Cardiac muscle cell (in vitro differentiated cells and primary cell): ENCODE measurements at regions not wholly inside any gene's neighbourhood (a gene's known extent, or its start where the extent isn't known, plus 50 kb on each side); places are given as distances from the start of the nearest gene placed in this dataset.

Source experiments
- DNase-seq, 2 donors: peaks; one replicate each; pipeline versions ENCODE4 v3.0.0 to v3.0.0-alpha.2; 2010 to 2017; ENCODE audit warnings: low read depth in 1 of 2, low spot score in 1 of 2
- H3K27ac ChIP-seq: fragments of 200-600 bp; sonication (generic); 2 replicates; pipeline ENCODE4 v1.5.1; 2016
- H3K27me3 ChIP-seq: fragments of 200-600 bp; sonication (generic); 2 replicates; pipeline ENCODE4 v1.6.0; 2016; ENCODE audit warnings: control low read depth
- H3K36me3 ChIP-seq: fragments of 200-600 bp; sonication (generic); 2 replicates; pipeline ENCODE4 v1.5.1; 2016; ENCODE audit warnings: control low read depth
- H3K4me1 ChIP-seq: fragments of 200-600 bp; sonication (generic); 2 replicates; pipeline ENCODE4 v1.8.1; 2017; ENCODE audit warnings: low read depth, mild to moderate bottlenecking, mixed run types
- H3K4me3 ChIP-seq: fragments of 200-600 bp; sonication (generic); 2 replicates; pipeline ENCODE4 v1.5.1; 2016; ENCODE audit warnings: mild to moderate bottlenecking
- H3K9me3 ChIP-seq: fragments of 200-600 bp; sonication (generic); 2 replicates; pipeline ENCODE4 v1.5.1; 2017; ENCODE audit warnings: low read depth, mild to moderate bottlenecking, control low read depth
- TF ChIP-seq, protein P1 (sequence below): IDR thresholded peaks from 2 replicates; pipeline ENCODE4 v1.5.1; 2012; ENCODE audit warnings: low read depth, mild to moderate bottlenecking, low read length

DNA sequence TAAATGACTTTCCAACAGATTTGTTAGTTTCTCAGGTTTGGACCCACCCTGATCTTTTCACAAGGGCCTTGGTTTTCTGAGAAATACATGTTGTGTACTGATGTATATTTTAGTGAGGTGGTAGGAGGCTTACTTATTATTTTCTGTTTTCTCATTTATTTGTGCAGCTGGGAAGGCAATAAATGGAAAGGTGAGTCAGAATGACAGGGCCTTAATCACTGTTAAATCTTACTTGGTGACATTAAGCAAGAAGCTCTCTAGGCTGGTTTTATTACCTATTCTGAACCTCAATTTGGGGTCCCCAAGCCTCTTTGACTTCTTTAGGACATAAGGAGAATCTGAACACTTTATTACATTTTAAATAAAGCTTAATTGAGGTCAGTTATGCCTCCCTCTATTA, 214.0 kb upstream of the DAB2 start:
- no peaks in the 10 kb centered on the region for H3K36me3 ChIP-seq
- H3K27ac ChIP-seq, result no peak overlapping the region
- DNase-seq, result no peak
- H3K9me3 ChIP-seq, result no peaks in the 10 kb centered on the region
- TF ChIP-seq, protein P1, sequence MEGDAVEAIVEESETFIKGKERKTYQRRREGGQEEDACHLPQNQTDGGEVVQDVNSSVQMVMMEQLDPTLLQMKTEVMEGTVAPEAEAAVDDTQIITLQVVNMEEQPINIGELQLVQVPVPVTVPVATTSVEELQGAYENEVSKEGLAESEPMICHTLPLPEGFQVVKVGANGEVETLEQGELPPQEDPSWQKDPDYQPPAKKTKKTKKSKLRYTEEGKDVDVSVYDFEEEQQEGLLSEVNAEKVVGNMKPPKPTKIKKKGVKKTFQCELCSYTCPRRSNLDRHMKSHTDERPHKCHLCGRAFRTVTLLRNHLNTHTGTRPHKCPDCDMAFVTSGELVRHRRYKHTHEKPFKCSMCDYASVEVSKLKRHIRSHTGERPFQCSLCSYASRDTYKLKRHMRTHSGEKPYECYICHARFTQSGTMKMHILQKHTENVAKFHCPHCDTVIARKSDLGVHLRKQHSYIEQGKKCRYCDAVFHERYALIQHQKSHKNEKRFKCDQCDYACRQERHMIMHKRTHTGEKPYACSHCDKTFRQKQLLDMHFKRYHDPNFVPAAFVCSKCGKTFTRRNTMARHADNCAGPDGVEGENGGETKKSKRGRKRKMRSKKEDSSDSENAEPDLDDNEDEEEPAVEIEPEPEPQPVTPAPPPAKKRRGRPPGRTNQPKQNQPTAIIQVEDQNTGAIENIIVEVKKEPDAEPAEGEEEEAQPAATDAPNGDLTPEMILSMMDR, result no peak
- H3K27me3 ChIP-seq, result no peaks in the 10 kb centered on the region
- no peaks in the 10 kb centered on the region for H3K4me1 ChIP-seq
- no peak overlapping the region for H3K4me3 ChIP-seq

DNA sequence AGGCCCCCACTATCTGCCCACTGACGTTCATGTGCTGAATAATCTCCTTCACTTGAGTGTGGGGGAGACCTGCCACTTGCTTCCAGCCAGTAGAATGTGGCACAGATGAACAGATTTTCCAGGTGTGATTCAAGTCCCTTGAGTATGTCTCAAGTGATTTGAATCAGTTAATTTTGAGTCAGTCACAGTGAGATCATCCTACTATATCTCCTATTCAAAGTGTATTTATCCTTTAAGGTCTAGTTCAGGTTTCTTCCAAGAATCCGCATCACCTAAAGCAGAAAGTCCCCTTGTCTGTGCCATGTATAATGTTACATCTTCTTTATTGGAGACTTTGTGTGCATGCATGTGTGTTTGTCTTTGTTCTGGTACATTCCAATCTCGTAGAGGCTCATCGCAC, 208.3 kb upstream of the DAB2 start:
- TF ChIP-seq, protein P1, result no peak
- Histone ChIP-seq H3K36me3 (no peaks in the 10 kb centered on the region), H3K4me1 (no peaks in the 10 kb centered on the region), H3K27ac (no peak overlapping the region), H3K9me3 (no peaks in the 10 kb centered on the region), H3K27me3 (no peaks in the 10 kb centered on the region), H3K4me3 (no peak overlapping the region)
- no peak for DNase-seq

DNA sequence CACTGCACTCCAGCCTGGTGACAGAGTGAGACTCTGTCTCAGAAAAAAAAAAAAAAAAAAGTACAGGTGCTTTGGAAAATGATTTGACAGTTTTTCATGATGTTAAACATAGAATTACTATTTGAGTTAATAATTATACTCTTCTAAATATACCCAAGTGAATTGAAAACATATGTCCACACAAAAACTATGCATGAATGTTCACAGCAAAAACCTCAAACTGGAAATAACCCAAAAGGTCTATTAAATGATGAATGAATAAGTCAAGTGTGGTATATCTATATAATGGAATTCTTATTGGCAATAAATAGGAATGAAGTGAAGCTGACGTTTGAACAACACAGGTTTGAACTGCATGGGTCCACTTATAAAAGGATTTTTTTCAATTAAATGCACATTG, 207.2 kb upstream of the DAB2 start:
- H3K36me3 ChIP-seq, result no peaks in the 10 kb centered on the region
- H3K27ac ChIP-seq, result no peak overlapping the region
- DNase-seq, result no peak
- no peak overlapping the region for H3K4me3 ChIP-seq
- TF ChIP-seq, protein P1, result no peak
- no peaks in the 10 kb centered on the region for H3K27me3 ChIP-seq
- H3K4me1 ChIP-seq, result no peaks in the 10 kb centered on the region
- no peaks in the 10 kb centered on the region for H3K9me3 ChIP-seq

DNA sequence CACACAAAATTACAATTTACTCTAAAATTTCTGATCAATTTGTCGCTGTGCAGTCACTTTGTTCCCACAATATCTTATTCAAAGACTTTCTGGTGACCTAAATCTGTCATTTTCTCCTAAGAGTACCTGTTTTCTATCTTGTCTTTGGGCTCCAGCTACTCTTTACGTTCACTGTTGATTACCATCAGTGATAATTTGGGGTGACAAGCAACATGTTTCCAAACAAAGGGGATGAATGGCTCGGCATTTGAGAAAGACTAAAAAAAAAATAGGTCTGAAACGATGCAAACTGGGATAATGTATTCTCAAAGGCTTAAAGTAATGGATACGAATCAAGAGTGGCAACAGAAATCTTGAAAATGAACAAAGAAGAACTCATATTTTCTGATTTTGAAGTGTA, 205.2 kb upstream of the DAB2 start:
- H3K4me1 ChIP-seq, result no peaks in the 10 kb centered on the region
- DNase-seq, result no peak
- no peaks in the 10 kb centered on the region for H3K9me3 ChIP-seq
- H3K36me3 ChIP-seq, result no peaks in the 10 kb centered on the region
- no peaks in the 10 kb centered on the region for H3K27me3 ChIP-seq
- no peak overlapping the region for H3K27ac ChIP-seq
- TF ChIP-seq, protein P1, result no peak
- no peak overlapping the region for H3K4me3 ChIP-seq

DNA sequence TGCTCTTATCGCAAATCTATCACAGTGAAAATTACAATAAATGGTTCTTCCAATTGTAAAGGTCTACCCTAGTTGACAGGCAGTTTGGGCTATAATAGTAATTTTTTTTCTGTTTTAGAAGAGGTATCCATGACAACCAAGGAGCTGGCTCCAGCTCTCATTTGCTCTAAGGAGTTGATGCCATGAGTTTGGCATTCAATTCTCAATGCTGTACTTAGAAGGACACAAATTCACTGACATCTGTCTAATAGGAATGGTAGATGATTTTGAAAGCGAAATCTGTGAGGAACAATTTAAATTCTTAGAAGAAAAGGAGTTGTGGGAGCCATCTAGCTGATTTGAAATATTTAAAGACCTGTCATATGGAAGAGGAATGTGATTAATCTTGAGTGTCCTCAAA, 203.6 kb upstream of the DAB2 start:
- H3K36me3 ChIP-seq, result no peaks in the 10 kb centered on the region
- TF ChIP-seq, protein P1, result no peak
- no peaks in the 10 kb centered on the region for H3K9me3 ChIP-seq
- H3K27ac ChIP-seq, result no peak overlapping the region
- no peaks in the 10 kb centered on the region for H3K27me3 ChIP-seq
- DNase-seq, result no peak
- H3K4me1 ChIP-seq, result no peaks in the 10 kb centered on the region
- H3K4me3 ChIP-seq, result no peak overlapping the region

DNA sequence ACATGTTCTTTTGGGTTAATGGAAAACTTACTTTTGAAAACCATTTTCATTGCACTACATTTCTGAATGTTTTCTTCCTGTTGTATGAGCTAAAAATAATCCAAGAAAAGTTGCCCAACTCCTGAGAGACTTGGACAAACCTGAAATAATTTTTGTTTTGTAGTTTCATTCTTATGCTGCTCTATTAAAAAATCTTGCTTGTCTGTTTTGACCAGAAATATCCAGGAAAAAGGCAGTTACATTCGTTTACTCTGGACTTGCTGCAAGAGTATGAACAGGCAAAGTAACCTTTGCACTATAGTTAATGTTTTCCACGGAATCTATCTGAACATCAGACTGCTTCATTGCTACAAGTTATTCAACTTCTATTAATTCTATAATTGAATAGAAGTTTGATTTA, 200.1 kb upstream of the DAB2 start:
- no peak overlapping the region for H3K27ac ChIP-seq
- TF ChIP-seq, protein P1, result no peak
- H3K27me3 ChIP-seq, result no peaks in the 10 kb centered on the region
- DNase-seq, result no peak
- no peaks in the 10 kb centered on the region for H3K9me3 ChIP-seq
- no peaks in the 10 kb centered on the region for H3K36me3 ChIP-seq
- H3K4me1 ChIP-seq, result no peaks in the 10 kb centered on the region
- H3K4me3 ChIP-seq, result no peak overlapping the region
